Uterus (tissue), 2 donors: ENCODE measurements at regions not wholly inside any gene's neighbourhood (a gene's known extent, or its start where the extent isn't known, plus 50 kb on each side); places are given as distances from the start of the nearest gene placed in this dataset.

Experiments used
- CTCF ChIP-seq, 4 experiments: fragments of 200-600 bp in 2 of 4; fragments of 450-650 bp in 2 of 4; sonication (generic) in 2 of 4; IDR thresholded peaks; one replicate each; pipeline ENCODE4 v1.5.1; 2016 to 2019; ENCODE audit warnings: antibody characterized with exemption in 4 of 4, mild to moderate bottlenecking in 2 of 4, moderate library complexity in 1 of 4
- POLR2A ChIP-seq, 2 donors: fragments of 450-650 bp; IDR thresholded peaks; one replicate each; pipeline ENCODE4 v1.6.1; 2016; ENCODE audit warnings: antibody characterized with exemption in 2 of 2, mild to moderate bottlenecking in 1 of 2, moderate library complexity in 1 of 2

GRCh38 chr4:185932491-185932890 is 120.5 kb upstream of the SORBS2 start:
- TF ChIP-seq CTCF (IDR thresholded peaks at IDR 0.05) (no peak), POLR2A (IDR thresholded peaks at IDR 0.05) (no peak)
